Activated CD4-positive, alpha-beta T cell treated with anti-CD3 and anti-CD28 coated beads for 36 hours (primary cell): ENCODE measurements at regions not wholly inside any gene's neighbourhood (a gene's known extent, or its start where the extent isn't known, plus 50 kb on each side); places are given as distances from the start of the nearest gene placed in this dataset.

Source experiments
- ATAC-seq: fragments of 200-7000 bp; cut with Tn5 transposase; one replicate; pipeline ENCODE4 v1.10.0; 2021; ENCODE audit warnings: mild to moderate bottlenecking, moderate library complexity
- CTCF ChIA-PET: fragments of 350-600 bp; sonication (Branson Sonifier 250); formaldehyde crosslinking; loops from one replicate; lab custom pipeline; 2021; ENCODE audit warnings: antibody characterized with exemption; lab: Charles Lee
- POLR2A ChIA-PET: fragments of 350-600 bp; sonication (Branson Sonifier 250); formaldehyde crosslinking; loops from one replicate; lab custom pipeline; 2021; ENCODE audit warnings: antibody characterized with exemption, inconsistent platforms; lab: Charles Lee
- DNase-seq: peaks from one replicate; pipeline ENCODE4 v3.0.0-alpha.2; 2020
- H3K27ac Mint-ChIP-seq: one replicate; pipeline ENCODE4 v1.8.0; 2021; ENCODE audit warnings: mixed read lengths
- H3K27me3 Mint-ChIP-seq: one replicate; pipeline ENCODE4 v1.8.0; 2021; ENCODE audit warnings: mixed read lengths
- H3K36me3 Mint-ChIP-seq: one replicate; pipeline ENCODE4 v1.8.0; 2021; ENCODE audit warnings: low read depth, mixed read lengths
- H3K4me1 Mint-ChIP-seq: one replicate; pipeline ENCODE4 v1.8.0; 2021; ENCODE audit warnings: mixed read lengths
- H3K4me3 Mint-ChIP-seq: one replicate; pipeline ENCODE4 v1.8.0; 2021; ENCODE audit warnings: mild to moderate bottlenecking, moderate library complexity, mixed read lengths
- H3K9me3 Mint-ChIP-seq: one replicate; pipeline ENCODE4 v1.8.0; 2021; ENCODE audit warnings: low read depth, mixed read lengths
- intact Hi-C, 2 experiments: fragments of 100-400 bp; cut with DNase I in 1 of 2; cut with micrococcal nuclease in 1 of 2; formaldehyde crosslinking; loops; one replicate each; pipeline versions ENCODE4 v1.14.2 to v1.15.1; 2022 to 2024; cut with DNase I, micrococcal nuclease

DNA sequence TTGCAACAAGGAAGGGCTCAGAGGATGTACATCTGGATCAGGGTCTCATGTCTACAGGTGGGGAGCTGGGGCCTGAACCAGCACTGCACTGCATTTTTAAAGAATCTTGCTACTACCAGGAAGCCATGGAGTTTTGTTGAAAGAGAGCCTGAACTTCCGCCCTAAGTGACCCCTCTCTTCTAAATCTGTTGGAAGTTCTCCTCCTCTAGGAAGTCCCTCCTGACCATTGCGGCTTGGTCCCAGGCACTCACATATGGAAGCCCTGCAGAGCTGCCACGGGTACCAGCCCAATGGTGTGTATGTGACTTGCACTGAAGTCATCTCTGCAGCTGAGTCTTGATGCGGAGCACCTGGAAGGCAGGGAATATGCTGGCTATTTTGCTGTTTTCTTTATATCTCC, 192.0 kb upstream of the GALNT2 start:
- no peaks in the 10 kb centered on the region for H3K4me1 Mint-ChIP-seq
- H3K36me3 Mint-ChIP-seq, result no peaks in the 10 kb centered on the region
- intact Hi-C loops, result no loop called here
- ATAC-seq (no peak), DNase-seq (no peak)
- ChIA-PET CTCF (no interaction called here), POLR2A (no interaction called here)
- no peak overlapping the region for H3K4me3 Mint-ChIP-seq
- H3K27ac Mint-ChIP-seq, result no peak overlapping the region
- peaks cover 13% of the 10 kb centered on the region for H3K27me3 Mint-ChIP-seq
- no peaks in the 10 kb centered on the region for H3K9me3 Mint-ChIP-seq

DNA sequence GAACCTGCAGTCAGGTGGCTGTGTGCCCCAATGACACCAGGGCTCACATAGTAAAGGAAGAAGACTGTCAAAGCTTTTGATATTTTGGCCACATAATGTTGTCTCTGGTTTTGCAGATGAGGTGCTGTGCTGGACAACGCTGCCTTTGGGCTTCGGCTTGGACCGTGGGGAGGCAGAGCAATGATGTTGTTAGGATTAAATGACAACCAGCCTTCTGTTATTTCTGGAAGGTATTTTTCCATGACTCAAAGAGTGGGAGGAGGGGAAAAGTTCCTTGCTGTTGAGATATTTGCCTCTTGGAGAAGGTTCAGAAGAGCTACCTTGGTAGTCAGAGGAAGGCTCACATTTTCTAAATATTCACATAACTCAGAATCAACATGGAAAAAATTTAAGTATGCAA, 187.3 kb upstream of the GALNT2 start:
- H3K4me3 Mint-ChIP-seq, result no peak overlapping the region
- POLR2A ChIA-PET, result no interaction called here
- H3K9me3 Mint-ChIP-seq, result no peaks in the 10 kb centered on the region
- DNase-seq, result no peak
- CTCF ChIA-PET, result interaction anchor here (0.6 kb wide), 2 partner anchors 687 to 734 kb away, joined by 3 read pairs; no protein-coding TSS in a partner anchor
- intact Hi-C loops, result no loop called here
- H3K36me3 Mint-ChIP-seq, result no peaks in the 10 kb centered on the region
- peaks cover 16% of the 10 kb centered on the region for H3K27me3 Mint-ChIP-seq
- no peak overlapping the region for H3K27ac Mint-ChIP-seq
- no peaks in the 10 kb centered on the region for H3K4me1 Mint-ChIP-seq
- no peak for ATAC-seq

DNA sequence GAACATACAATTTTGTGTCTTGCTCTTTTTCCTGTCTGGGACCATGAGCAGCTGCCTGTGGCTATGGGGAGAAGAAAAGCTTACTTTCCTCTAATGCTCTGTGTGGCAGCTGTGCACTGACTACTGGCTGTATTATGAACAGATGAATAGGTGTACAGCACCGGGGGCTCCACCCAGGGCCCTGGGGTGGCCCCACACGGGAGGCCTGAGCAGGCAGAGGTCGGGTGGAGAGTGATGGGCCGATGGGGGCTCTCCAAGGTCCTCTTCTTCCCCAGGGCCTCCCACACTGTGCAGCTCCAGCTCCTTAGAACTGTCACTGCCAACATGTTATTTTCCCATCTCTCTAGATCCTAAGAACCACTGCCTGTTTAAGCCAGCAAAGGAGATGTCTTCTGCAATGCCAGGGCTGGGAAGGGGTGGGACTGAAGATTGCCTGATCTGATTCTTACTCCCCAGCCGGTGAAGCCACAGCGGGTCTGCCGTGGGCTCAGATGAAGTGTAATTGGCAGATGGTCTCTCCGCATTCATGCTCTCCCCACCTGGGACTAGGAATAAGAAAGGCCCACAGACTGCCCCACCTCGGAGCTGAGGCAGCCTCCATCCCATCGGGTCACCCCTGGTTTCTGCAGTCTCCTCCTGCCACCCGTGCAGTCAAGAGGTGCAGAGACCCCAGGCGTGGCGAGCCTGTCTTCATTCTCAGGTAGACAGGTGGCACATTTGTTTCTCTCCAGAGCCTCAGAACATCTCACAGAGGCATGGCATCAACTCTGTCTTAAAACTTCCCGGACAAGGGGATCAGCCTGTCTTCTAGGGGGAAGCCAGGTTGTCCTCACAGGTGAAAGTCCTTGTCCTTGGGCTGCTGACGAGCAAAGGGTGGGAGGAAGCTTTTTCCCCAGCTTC, 186.5 kb upstream of the GALNT2 start:
- Mint-ChIP-seq H3K9me3 (no peaks in the 10 kb centered on the region), H3K27me3 (peaks cover 16% of the 10 kb centered on the region), H3K27ac (no peak overlapping the region), H3K36me3 (no peaks in the 10 kb centered on the region), H3K4me3 (no peak overlapping the region), H3K4me1 (no peaks in the 10 kb centered on the region)
- ChIA-PET POLR2A (no interaction called here), CTCF (interaction anchor here (1.3 kb wide), 1 partner anchor 31 kb away, joined by 7 read pairs; no protein-coding TSS in a partner anchor)
- DNase-seq (no peak), ATAC-seq (no peak)
- intact Hi-C loops, result no loop called here

DNA sequence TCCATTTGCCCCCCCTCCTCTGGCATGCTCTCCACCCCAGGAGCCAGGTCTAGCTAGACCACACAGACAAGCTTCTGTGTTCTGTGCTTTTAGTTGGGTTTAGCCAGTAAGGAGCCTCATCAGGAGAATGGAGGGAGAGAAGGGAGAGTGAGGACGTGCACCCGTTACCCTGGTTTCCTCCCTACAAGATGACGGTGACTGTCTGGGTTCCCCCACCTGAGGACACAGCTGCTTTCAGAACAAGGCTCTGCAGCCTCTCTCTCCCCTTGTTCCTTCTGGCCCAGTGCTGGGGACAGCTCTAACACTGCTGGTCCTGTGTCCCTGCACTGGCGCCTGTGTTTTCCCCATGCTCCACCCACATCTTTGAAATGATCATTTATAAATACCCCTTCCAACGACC, 184.4 kb upstream of the GALNT2 start:
- POLR2A ChIA-PET, result no interaction called here
- ATAC-seq (no peak), DNase-seq (no peak)
- intact Hi-C loops, result no loop called here
- CTCF ChIA-PET, result no interaction called here
- H3K9me3 Mint-ChIP-seq, result no peaks in the 10 kb centered on the region
- no peak overlapping the region for H3K4me3 Mint-ChIP-seq
- no peaks in the 10 kb centered on the region for H3K4me1 Mint-ChIP-seq
- no peaks in the 10 kb centered on the region for H3K36me3 Mint-ChIP-seq
- H3K27ac Mint-ChIP-seq, result no peak overlapping the region
- H3K27me3 Mint-ChIP-seq, result peaks cover 16% of the 10 kb centered on the region

DNA sequence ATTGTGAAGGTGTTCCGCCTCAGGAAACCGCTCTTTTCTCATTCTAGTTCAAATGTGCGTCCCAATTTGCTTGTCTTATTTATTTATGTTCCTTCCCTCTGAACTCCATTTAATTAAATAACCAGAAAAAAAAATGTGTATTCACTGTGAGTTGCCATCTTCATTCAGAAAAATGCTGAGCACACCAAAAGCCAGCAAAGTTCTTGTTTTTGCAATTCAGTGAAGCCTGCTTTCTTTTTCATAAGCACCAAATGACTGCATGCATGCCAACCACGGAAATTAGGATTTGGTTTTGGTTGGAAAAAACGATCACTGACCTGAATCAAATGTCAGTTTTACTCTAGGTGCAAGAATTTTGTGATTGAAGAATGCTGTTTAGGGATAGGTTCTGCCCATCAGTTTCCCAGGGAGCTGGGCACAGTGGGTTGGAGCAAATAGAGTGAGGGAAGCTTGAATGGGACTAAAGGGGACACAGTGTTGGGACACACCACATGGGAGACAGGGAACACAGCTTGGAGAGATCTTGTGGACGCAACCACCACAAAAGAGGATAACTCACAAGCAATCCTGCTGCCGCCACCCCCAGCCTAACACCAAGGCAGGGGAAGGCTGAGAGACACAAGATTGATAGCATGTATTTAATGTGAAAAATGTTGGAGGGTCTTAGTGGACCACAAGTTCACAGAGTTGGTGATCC, 183.4 kb upstream of the GALNT2 start:
- POLR2A ChIA-PET, result no interaction called here
- Mint-ChIP-seq H3K9me3 (no peaks in the 10 kb centered on the region), H3K36me3 (no peaks in the 10 kb centered on the region), H3K4me3 (no peak overlapping the region), H3K27ac (no peak overlapping the region), H3K4me1 (no peaks in the 10 kb centered on the region), H3K27me3 (peaks cover 13% of the 10 kb centered on the region)
- intact Hi-C loops, result no loop called here
- no peak for DNase-seq
- no peak for ATAC-seq
- CTCF ChIA-PET, result no interaction called here

DNA sequence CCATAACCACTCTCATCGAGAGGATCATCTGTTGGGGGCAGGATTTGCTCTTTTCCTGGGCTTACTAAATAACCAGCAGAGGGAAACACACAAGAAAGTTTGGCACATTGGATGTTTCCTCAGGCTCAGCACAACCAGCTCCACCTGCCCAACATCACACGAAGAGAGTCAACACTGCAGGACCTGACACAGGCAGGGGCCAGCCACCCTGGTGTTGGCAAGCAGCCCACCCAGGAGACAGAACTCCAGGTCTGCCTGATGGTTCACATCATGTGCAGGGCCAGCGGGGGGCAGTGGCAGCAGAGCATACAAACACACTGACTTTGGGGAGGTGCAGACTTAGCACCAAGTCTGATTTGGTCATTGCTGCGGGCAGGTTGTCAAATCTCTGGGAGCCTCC, 182.3 kb upstream of the GALNT2 start:
- Mint-ChIP-seq H3K36me3 (no peaks in the 10 kb centered on the region), H3K27ac (no peak overlapping the region), H3K27me3 (peaks cover 11% of the 10 kb centered on the region), H3K4me3 (no peak overlapping the region), H3K9me3 (no peaks in the 10 kb centered on the region), H3K4me1 (no peaks in the 10 kb centered on the region)
- ATAC-seq, result no peak
- intact Hi-C loops, result no loop called here
- ChIA-PET POLR2A (no interaction called here), CTCF (no interaction called here)
- DNase-seq, result peak; percentile 21

DNA sequence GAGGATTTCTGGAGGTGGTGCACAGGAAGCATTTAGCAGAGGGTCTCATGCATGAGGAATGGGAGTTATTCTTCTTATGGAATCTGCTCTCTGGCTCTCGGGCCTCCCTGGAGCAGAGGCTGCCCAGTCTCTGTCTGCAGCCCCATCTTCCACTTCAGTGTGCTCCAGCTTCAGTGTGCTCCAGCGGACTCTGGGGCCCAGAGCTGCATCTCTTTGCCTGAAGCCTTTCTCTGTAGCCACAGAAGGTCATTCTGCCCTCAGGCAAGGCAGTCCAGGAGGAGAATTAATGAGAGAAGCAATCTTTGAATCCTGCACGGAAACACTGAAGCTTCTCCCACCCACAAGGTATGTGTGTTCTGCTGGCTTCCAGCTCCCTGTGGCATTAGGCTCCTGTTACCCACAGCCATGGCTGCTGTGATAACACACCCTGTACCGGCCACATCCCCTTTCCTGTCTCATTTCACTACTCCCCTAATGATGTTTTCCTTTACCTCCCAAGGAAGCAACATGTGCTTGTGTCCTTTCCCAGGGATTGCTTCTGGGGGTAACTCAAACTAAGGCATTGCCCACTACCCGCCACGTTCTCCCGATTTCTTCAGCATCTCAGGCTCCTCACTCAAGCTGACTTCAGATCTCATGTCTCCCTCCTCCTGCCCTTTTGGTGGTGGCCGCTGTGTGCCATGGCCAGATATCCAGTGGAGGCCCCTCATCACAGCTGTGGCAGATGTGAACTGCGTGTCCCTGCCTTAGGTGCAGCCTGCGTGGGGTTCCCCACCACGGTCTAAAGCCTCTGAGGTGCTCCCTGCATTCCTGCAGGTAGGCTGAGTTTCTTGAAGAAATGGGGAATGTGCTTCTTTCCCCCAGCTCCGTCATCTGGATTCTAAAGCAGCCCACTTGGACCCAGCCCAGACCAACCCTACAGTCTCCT, 181.2 kb upstream of the GALNT2 start:
- no peaks in the 10 kb centered on the region for H3K4me1 Mint-ChIP-seq
- H3K27ac Mint-ChIP-seq, result no peak overlapping the region
- no peak overlapping the region for H3K4me3 Mint-ChIP-seq
- ChIA-PET POLR2A (no interaction called here), CTCF (interaction anchor here (0.5 to 0.7 kb wide), 3 partner anchors 70 to 1238 kb away, joined by 3 read pairs; no protein-coding TSS in a partner anchor)
- no peak for ATAC-seq
- intact Hi-C loops, result no loop called here
- peaks cover 11% of the 10 kb centered on the region for H3K27me3 Mint-ChIP-seq
- H3K36me3 Mint-ChIP-seq, result no peaks in the 10 kb centered on the region
- no peaks in the 10 kb centered on the region for H3K9me3 Mint-ChIP-seq
- DNase-seq, result no peak

DNA sequence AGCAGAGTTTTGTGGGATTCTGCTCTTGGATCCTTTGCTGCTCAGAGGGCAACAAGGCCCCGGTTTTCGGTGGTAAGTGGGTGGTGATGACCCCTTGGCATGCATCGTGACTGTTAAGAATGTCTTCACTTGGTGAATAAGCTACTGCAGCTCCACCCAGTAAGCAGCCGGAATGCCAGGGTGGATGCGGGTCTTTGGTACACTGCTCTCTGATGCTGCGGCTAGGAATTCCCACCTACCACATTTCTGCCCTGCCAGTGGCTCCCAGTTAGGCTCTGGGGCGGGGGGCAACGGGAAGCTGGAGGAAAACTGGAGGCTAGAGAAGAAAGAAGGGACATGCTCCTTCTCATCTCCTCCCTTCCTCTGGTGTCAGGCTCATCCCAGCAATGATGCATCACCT, 180.4 kb upstream of the GALNT2 start:
- Mint-ChIP-seq H3K27me3 (peaks cover 9% of the 10 kb centered on the region), H3K9me3 (no peaks in the 10 kb centered on the region), H3K4me3 (no peak overlapping the region), H3K27ac (no peak overlapping the region), H3K36me3 (no peaks in the 10 kb centered on the region), H3K4me1 (no peaks in the 10 kb centered on the region)
- ATAC-seq (no peak), DNase-seq (no peak)
- POLR2A ChIA-PET, result no interaction called here
- CTCF ChIA-PET, result interaction anchor here (0.6 kb wide), 1 partner anchor 38 kb away, joined by 3 read pairs; no protein-coding TSS in a partner anchor
- intact Hi-C loops, result no loop called here

DNA sequence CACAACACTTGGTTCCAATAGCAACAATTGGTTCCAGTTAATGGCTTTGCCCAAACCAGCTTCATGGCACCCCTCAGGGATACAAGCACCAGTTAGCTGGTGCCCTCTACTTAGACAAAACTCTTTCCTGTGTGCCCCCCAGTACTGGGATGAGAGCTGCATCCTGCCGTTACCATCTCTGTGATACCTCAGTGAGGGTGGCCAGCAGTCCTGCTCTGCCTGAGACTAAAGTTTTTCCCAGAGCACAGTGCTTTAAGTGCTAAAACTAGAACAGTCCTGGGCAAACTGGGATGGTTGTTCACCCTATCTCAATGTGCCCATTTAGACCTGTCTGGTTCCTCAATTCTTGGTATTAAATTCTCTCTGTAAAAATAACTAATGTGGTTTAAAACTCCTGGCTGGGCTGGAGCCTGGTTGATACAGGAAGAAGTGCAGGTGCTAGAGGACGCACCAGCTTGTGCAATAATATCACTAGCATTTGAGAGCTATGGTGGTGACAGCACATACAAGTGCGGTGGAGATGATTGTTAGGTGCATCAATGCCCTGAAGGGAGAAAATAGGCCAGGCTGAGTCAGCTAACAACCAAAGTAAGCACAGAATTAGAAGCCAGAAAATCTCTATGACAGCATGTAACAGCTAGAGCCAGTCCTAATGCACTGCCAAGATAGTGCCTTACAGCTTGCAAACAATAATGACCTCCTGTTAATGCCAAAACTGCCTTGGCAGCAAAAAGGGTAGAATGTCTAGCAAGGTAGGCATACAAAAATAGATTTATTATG, 179.8 kb upstream of the GALNT2 start:
- Mint-ChIP-seq H3K36me3 (no peaks in the 10 kb centered on the region), H3K4me3 (no peak overlapping the region), H3K27ac (no peak overlapping the region), H3K9me3 (no peaks in the 10 kb centered on the region), H3K27me3 (peaks cover 11% of the 10 kb centered on the region), H3K4me1 (no peaks in the 10 kb centered on the region)
- DNase-seq (no peak), ATAC-seq (no peak)
- intact Hi-C loops, result no loop called here
- CTCF ChIA-PET, result interaction anchor here (0.6 kb wide), 1 partner anchor 38 kb away, joined by 3 read pairs; no protein-coding TSS in a partner anchor
- POLR2A ChIA-PET, result no interaction called here

DNA sequence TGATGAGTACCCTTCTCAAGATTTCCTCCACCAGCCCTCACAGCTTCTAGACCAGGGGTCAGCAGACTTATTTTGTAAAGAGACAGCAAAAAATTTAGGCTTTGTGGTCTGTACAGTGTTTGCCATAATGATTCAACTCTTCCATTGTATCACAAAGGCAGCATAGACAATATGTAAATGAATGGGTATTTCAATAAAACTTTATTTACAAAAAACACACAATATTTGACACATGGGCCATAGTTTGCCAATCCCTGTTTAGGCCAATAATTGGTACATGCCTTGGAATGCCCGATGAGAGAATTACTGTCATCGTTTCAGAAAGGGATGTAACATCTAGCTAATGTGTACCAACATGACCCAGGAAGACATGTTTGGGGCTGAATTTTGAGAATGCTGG, 178.9 kb upstream of the GALNT2 start:
- no peak for DNase-seq
- H3K9me3 Mint-ChIP-seq, result no peaks in the 10 kb centered on the region
- intact Hi-C loops, result no loop called here
- no peaks in the 10 kb centered on the region for H3K4me1 Mint-ChIP-seq
- peaks cover 12% of the 10 kb centered on the region for H3K27me3 Mint-ChIP-seq
- ChIA-PET POLR2A (no interaction called here), CTCF (no interaction called here)
- no peaks in the 10 kb centered on the region for H3K36me3 Mint-ChIP-seq
- no peak overlapping the region for H3K4me3 Mint-ChIP-seq
- no peak overlapping the region for H3K27ac Mint-ChIP-seq
- ATAC-seq, result no peak
